GM21619 (cell line): ENCODE measurements at regions not wholly inside any gene's neighbourhood (a gene's known extent, or its start where the extent isn't known, plus 50 kb on each side); places are given as distances from the start of the nearest gene placed in this dataset.
A peak's percentile ranks its signal among the peaks of the same experiment; 100 is the strongest.

Experiments used
- ATAC-seq: cut with Tn5 transposase; IDR thresholded peaks from one replicate; pipeline ENCODE4 v1.9.1; 2021; ENCODE audit not compliant: unreplicated experiment

DNA sequence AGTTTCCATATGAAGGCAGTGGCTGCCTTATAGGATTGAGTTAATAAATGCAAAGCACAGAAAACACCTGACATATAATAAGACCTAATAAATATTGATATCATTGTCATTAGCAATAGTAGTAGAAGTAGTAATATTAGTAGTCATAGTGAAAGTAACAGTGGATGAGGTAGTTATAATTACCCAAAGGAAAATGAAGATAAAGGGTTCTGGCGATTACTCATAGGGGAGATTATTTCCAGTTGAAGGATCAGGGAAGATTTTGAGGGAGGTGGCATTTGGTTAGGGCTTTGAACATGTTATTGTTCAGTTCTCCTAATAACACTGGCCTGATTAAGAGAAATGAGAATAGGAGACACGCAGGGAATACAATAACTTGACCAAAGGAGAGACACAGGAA, 131.9 kb upstream of the GPRIN3 start:
- ATAC-seq = no peak

DNA sequence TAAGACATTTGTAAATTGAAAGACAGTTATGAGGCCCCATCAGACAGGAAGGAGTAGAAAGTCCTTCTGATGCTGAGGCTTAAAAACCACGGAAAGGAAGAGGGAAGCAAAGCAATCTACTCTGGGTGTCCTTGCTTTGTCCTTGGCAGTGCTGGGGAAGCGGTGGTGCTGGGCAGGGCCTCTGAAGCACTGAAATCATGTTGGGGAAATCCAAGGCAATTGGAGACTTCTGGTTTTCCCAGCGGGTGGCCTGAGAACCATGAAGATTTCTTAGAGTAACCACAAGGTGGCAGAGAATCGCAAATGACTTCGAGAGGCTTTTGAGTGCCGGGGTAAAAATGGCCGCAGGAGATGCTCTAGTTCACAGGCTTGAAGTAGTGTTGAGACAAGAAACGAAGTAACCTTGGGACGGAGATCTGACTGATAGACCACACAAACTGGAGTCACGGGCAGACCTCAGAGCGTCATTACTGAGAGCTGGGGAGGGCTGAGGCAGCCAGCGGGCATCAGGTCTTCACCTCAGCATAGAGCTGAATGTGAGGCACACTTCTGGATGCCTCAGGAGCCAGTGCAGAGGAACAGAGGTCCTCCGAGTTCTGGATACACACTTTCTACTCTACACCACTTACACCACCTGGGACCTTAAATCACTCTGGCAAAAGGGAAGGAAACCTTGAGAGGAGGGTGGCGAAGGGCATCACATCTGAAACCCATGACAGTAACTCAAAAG, 130.7 kb upstream of the GPRIN3 start:
- peak; percentile 76 for ATAC-seq

DNA sequence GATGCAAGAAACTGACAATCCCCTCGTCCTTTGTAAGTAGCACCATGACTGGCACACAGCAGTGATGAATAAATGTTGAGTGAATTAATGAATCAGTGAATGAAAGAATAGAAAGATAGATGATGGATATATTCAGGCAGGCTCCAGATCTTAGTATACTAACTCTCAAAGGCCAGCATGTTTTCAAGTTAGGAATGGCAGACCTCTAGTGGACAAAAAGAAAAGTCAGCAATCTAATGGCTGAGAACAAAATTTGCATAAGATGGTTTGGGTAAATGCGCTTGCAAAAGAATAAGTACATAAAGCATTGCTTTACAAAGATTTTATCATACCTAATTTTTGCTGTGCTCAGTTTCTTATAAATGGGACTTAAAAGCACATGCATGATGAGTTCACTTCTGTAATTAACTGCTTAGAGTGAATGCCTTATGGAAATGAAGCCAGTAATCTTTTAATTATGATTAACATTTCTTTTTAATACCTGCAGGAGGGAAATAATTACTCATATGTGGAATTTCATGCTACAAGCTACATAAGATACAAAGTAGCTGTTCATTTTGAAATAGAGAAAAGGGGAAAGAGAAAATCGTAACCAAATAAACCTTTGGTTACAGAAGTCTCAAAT, 126.9 kb upstream of the GPRIN3 start:
- ATAC-seq = peak; percentile 75

DNA sequence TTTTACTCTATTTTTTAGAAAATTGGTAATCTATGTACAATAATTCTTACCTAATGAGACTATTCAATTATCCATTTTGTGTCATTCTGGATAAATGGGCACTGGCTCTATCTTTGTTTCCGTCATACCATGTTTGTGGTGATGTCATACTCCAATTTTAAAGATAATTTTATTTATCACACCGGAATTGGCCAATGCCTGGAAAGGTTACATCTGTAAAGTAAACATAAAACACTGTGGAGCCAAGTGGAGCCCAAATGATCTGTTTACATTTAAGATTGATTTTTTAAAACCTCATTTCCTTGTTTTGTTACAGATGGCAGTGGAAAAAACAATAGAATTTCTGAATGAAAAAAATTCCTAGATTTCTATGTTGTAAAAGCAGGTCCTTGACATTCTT, 120.2 kb upstream of the GPRIN3 start:
- ATAC-seq = no peak

DNA sequence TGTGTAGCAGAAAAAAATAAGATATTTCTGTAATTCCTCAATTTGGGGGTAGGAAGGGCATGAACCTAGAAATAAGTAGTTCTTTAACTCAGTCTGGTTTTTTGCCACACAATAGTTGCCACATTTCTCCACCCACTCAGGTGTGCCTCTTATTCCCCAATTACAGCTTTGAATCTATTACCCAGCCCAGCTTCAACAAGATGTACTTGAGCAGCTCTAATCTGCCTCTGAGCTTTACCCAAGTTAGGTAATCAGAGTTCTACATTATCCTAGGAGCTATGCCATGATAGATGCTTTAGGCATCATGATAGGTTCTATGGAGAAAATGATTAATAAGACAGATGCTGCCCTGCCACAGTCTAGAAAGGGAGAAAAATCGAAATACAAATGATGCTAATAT, 117.4 kb upstream of the GPRIN3 start:
- ATAC-seq = no peak

DNA sequence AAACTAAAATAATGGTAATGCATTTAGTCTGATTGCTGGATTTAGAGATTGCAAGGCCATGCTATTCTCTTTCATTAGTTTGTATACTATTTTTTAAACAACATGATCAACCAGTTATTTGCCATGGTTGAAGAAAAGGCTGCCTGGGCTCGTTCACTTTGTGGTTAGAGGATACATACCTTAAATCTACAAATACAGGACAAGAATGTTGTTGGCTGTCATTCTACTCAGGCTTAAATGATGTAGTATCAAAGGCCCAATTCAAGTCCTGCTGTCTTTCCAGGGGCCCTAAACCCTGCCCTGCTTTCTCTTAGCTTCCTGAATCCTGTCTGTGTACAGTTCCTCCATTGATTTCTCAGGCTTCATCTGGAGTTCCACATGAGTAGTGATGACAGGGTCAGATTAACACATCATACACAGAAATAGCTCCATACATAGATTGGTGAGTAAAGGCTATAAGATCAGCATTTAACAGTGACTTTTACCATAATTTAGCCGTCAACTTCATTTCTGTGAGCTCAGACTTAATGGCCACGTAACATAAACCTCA, 114.9 kb upstream of the GPRIN3 start:
- no peak for ATAC-seq

DNA sequence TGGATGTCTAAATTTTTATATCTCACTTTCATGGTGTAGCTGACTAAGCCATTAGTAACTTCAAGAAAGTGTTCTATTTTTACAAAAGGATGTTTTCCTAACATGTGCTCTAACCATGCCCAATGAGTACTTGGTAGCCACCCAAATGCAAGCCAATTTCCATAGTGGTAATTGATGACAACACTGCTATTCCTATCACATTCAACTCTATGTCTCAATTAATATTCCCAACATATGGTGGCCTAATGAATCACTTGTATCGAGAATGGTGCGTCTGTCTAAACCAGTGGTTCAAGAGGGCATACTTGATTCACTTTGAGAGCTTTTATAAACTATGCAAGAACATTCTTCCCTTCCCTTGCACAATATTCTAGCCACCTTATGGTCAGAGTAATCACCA, 112.9 kb upstream of the GPRIN3 start:
- ATAC-seq = no peak

DNA sequence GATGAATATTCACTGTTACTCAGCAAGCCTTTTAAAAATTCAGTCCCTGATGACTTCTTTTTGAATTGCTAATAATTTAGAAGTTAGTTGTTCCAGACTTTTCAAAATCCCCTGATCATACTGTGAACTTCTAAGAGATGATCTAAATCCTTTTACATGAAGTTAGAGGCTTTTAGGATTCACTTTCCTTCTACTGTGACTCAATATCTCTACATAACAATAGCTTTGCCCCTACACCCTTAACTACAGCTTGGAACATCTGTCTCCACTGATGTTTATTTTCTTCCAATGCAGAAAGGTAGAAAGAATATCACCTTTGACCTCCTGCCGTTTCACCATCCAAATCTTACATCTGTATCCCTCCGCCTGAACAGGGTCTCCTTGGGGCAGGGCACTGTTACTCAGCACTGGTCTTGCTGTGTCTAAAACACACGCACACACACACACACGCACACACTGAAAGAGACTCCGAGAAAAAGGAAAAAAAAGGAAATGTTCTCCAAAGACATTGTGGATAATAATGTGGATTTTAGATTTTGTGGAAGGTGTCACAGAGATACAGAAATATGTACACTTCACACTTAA, 111.6 kb upstream of the GPRIN3 start:
- no peak for ATAC-seq

DNA sequence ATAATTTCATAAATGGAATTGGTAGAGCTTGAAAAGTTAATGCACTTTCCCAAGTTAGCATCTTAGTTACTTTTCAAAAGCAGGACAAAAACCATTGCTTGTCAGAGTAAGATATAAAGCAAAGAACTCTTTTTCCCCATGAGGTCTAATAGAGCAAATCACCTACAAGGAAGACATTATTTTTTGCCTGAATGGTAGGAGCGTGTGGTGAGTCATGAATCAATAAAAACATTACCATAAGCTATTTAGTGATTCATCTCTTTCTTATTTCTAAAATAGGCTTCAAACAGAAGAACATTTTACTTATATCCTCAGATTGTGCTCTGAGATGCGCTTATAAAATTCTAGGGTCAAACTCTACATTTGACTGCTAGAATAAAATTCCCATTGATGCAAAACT, 109.4 kb upstream of the GPRIN3 start:
- no peak for ATAC-seq

DNA sequence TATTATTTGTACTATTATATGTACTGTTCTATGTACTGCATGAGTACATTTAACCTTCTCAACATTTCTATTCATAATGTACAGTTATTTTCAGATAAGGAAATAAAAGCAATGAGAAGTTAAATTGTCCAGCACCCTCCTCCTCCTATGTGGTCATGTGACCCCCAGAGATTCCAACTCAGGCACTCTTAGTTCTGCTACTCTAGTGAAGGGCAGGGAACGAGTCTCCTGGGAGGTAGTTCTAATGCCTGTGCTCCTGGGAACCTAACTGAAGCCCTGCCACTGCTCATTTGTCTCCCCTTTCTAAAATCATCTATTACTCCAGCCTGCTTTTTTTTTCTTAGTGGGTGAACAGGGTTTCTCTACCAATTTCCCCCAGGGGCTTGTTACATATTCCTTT, 105.9 kb upstream of the GPRIN3 start:
- ATAC-seq = no peak

DNA sequence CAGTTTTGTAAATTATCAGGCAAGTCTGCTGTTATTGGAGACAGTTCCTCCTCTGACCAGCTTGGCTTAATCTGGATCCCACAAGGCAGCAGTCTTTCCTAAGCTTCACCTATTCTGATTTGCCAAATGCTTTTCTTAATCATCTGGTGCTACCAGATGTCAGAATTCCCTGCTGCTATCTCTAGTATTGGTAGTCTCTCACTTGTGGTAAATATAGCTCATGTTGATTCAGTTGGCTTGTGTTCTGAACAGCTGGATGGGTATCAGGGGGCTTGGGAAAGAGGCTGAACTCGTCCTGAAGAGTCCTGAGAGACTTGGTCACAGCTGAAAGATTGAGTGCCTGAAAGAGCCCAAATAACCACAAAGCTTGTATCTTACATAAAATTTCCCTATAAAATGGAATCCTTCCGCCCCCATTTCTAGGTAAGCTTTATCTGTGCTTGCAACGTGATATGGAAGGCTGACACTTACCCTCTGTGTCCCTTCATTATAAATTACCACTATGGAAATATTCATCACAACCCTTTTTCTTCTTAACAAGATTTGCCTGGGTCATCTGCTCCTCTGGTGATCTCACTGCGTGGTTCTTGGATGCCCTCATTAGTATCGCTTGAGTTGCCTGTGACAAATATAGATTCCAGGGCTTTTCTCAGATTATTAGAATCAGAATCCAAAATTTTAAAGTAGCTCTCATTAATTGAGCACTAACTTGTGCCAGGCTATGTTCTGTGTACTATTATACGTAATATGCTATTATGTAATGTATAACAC, 104.1 kb upstream of the GPRIN3 start:
- ATAC-seq = no peak

DNA sequence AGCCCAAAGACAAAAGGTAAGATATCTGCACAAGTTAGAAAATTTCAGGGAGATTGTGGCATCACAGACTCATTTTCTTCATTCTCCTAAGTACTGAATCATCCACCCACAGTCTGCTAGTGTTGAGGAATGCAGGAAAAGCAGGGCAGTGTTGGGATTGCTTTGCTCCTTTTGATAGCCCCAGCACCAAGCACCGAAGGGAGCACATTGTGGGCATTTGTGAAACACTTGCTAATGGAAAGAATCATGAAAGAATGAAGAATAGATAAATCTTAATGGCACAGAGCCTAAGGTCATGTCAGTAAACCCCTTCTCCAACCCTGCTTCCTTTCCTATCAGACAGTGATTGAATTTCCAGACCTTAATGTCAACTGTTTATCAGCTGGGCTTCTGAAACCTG, 103.1 kb upstream of the GPRIN3 start:
- ATAC-seq = no peak

DNA sequence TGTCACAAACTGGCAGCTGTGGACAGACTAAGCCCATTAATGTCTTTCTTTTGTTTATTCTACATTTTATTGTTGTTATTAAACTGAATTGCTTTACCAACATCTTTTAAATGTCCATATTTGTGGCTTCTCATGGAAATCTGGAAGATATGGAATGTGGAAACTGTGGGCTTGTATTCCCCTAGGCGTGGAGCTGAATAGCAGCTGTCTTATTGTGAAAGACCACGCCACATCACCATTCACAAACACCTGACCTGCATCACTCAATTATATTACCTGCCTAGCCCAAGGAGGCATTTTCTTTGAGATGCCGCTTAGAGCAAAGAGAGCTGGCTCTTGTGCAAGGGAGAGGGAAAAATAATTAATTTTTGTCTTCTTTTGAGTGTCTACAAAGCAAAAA, 96.9 kb upstream of the GPRIN3 start:
- no peak for ATAC-seq

DNA sequence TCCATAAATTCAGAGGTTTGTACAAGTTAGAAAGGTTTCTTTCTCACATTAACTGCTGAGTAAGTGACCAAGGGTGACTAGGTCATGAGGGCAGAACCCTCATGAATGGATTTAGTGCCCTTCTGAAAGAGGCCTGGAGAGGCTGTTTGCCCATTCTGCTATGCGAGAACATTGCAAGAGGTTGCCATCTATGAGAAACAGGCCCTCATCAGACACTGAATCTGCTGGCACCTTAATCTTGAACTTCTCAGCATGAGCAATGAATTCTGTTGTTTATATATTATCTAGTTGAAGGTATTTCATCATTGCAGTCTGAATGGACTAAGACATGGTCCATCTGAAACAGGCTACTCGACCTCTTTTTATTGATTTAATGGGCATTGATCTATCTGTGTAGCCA, 96.2 kb upstream of the GPRIN3 start:
- no peak for ATAC-seq

DNA sequence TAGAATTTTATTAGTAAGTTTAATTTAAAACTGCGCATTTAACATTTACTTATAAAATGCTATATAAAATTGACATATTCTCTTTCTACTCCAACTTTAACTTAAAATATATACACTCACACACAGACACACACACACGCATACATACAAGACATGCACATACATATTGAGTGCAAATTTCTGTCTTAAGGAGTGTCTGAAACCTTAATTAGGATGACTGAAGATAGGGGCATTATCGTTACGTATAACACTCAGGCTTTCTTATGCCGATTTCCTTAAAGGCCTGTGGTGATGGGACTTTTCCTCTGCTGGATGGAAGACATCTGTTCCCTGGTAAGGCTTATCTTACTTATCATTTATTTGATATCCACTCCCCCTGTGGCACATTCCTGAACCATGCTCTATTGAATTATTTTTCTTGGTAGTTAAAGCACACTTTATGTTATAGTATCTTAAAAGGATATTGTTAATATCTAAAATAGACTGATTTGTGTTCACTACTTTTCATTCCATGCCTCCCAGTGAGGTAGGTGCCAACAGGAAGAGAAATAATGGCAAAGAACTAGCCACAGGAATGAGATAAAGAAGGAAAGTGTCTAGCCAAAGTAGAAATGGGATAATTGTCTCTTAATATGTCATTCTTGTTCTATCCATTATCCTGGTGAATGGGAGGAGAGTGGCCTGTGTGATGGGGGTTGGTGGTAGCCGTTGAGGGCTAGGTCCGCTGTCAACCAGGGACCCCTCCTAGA, 92.9 kb upstream of the GPRIN3 start:
- ATAC-seq = no peak

DNA sequence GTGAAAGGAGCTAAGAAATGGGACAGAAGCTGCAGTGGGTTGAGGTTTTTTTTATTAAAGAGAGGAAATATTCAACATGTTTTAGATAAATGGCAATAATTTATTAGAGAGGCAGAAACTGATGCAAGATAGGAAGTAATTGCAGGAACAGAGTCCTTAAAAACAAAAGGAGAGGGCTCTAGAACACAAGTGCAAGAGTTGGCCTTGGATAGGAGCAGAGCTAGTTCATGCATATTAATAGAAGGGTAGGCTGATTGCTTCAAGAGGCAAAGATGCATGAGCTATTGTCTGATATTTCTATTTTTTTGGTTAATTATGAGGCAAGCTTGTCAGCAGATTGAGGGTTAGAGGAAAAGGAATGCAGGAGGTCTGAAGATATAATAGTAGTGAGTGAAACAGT, 91.0 kb upstream of the GPRIN3 start:
- no peak for ATAC-seq

DNA sequence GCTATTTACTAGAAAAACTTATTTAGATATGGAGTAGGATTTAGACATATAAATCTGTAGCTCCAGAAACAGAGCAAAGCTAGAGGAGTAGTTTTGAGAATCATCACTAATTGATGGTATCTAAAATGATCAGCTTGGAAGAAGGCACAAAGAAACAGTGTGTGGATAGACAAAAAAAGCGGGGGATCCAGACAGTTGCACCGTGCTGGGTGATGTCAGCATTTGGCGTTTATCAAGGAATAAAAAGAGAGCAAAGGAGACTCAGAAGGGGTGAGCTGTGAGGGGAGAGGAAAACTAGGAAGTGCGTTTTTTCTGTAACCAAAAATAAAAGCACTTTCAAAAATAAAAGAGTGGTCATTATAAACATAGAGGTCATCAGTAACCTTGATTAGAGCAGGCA, 90.5 kb upstream of the GPRIN3 start:
- no peak for ATAC-seq

DNA sequence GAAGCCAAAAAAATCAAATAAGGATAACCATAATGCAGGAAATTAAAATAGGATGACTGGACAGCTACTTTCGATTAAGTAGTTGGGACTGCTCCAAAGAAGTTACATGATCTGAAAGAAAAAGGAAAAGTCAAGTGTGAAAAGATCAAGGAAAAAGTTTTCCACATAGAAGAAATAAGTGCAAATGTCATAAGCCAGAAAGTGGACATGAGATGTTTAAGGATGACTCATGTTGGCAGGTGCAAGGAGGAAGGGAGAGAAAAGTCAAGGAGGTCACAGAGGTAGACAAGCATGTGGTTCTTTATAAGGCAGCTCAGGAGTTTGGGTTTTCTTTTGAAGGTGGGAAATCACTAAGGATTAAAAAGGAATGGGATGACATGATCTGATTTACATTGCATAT, 89.8 kb upstream of the GPRIN3 start:
- ATAC-seq = no peak

DNA sequence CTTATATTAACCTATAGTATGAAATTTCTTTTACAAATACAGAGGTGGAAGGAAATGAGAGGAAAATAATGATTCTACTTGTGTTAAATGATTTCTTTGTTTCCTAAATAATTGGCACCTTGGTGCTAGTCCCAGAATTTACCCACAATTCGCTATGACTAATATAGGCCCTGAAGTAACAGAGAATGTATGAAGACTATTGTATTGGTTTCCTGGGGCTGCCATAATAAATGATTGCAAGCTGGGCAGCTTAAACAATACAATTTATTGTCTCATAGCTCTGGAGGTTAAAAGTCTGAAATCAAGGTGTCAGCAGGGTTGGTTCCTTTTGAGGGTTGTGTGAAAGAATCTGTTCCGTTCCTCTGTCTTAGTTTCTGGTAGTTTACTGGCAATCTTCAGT, 74.8 kb upstream of the GPRIN3 start:
- ATAC-seq = no peak

DNA sequence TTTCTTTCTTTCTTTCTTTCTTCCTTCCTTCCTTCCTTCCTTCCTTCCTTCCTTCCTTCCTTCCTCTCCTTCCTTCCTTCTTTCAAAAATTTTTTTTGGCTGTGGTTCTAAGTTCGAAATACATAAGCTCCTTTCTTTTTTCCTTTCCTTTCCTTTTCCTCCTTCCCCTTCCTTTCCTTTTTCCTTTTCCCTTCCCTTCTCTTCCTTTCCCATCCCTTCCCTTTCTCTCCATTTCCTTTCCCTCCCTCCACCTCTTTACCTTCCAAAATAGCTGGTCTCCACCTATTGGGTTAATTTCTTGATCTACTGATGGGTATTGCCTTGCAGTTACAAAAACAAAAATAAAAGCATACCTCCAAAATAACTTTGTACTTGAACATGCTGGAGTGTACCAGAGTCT, 73.4 kb upstream of the GPRIN3 start:
- ATAC-seq = no peak

DNA sequence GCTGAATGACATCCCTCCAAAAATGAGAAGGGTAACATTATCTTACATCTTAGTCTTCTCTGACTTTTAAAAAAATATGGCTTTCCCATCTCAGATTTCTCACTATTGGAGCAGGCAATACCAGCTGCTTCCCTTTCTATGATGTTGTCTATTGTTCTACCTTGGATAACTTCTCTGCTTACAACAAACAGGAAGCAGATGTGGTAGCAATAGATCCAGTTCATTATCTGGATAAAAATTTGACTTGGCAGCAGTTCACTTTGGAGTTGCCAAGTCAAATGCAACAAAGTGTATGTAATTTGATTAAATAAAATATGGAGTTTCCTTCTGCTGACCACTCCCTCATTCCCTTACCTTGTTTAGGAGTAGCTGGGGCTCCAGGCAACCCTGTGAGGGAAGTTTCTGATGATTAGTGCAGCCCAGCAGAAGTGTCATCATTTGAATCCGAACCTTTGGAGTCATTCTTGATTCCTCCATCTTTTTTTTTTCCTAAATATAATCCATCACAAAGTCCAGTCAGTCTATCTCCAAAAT, 72.0 kb upstream of the GPRIN3 start:
- ATAC-seq = no peak
